Vagina (tissue), 2 donors: ENCODE measurements at regions not wholly inside any gene's neighbourhood (a gene's known extent, or its start where the extent isn't known, plus 50 kb on each side); places are given as distances from the start of the nearest gene placed in this dataset.

ENCODE experiments used
- DNase-seq, 2 donors: peaks; one replicate each; pipeline ENCODE4 v3.0.0-alpha.2; 2017; ENCODE audit errors: extremely low spot score in 2 of 2
- H3K27ac ChIP-seq: fragments of 200-600 bp; sonication (generic); one replicate; pipeline ENCODE4 v1.5.1; 2019
- H3K27me3 ChIP-seq: fragments of 200-600 bp; sonication (generic); one replicate; pipeline ENCODE4 v1.5.1; 2019
- H3K36me3 ChIP-seq, 2 donors: fragments of 200-600 bp; sonication (generic); one replicate each; pipeline ENCODE4 v1.5.1; 2017 to 2019
- H3K4me1 ChIP-seq: fragments of 200-600 bp; sonication (generic); one replicate; pipeline ENCODE4 v1.5.1; 2019
- H3K4me3 ChIP-seq, 2 donors: fragments of 200-600 bp; sonication (generic); 1 replicate in 1 of 2; 2 replicates in 1 of 2; pipeline ENCODE4 v1.5.1; 2016 to 2019
- H3K9me3 ChIP-seq: fragments of 200-600 bp; sonication (generic); one replicate; pipeline ENCODE4 v1.5.1; 2019
- POLR2A ChIP-seq, 2 donors: fragments of 450-650 bp; IDR thresholded peaks; one replicate each; pipeline ENCODE4 v1.6.1; 2017; ENCODE audit warnings: antibody characterized with exemption in 2 of 2, mild to moderate bottlenecking in 2 of 2, moderate library complexity in 2 of 2
- POLR2AphosphoS5 ChIP-seq, 2 donors: sonication (generic); formaldehyde crosslinking; IDR thresholded peaks; one replicate each; pipeline ENCODE4 v1.9.0; 2017; ENCODE audit warnings: antibody characterized with exemption in 2 of 2, mild to moderate bottlenecking in 2 of 2, low read depth in 1 of 2; ENCODE audit not compliant: insufficient read depth in 1 of 2
- intact Hi-C: fragments of 100-400 bp; cut with DNase I; formaldehyde crosslinking; loops from one replicate; pipeline ENCODE4 v1.15.1; 2023
- TF ChIP-seq, protein P1 (sequence below), 3 experiments: fragments of 450-650 bp in 2 of 3; fragments of 200-600 bp in 1 of 3; sonication (generic) in 1 of 3; IDR thresholded peaks; one replicate each; pipeline ENCODE4 v1.5.1; 2017 to 2019; ENCODE audit warnings: antibody characterized with exemption in 3 of 3, mild to moderate bottlenecking in 2 of 3, moderate library complexity in 2 of 3

DNA sequence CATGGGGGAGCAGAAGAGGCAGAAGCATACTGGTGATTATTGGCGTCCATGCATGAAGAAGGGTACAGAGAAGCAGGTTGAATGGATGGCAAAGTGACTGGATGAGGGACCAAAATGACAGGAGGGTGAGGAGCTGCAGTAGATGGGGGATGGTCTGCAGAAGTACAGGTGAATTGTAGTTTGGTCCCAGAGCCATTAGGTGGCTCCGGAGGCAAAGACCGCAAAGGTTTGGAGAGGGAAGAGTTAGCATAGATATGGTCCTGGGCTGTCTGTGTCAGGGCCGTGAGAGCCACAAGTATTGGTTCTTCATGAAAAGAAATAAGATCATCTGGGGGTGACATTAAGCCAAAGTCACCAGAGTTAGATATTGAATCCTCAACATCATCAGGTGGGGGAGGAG lies 59.0 kb upstream of the ZNF726 start:
- intact Hi-C loops, result no loop called here
- Histone ChIP-seq H3K36me3 (no peaks in the 10 kb centered on the region), H3K4me3 (no peak overlapping the region), H3K27ac (no peak overlapping the region), H3K9me3 (no peaks in the 10 kb centered on the region), H3K27me3 (no peaks in the 10 kb centered on the region), H3K4me1 (no peaks in the 10 kb centered on the region)
- DNase-seq, result no peak
- TF ChIP-seq POLR2A (IDR thresholded peaks at IDR 0.05) (no peak), POLR2AphosphoS5 (IDR thresholded peaks at IDR 0.05; ENCODE audit: insufficient read depth in 1 of 2, low read depth in 1 of 2) (no peak)
- TF ChIP-seq, protein P1, sequence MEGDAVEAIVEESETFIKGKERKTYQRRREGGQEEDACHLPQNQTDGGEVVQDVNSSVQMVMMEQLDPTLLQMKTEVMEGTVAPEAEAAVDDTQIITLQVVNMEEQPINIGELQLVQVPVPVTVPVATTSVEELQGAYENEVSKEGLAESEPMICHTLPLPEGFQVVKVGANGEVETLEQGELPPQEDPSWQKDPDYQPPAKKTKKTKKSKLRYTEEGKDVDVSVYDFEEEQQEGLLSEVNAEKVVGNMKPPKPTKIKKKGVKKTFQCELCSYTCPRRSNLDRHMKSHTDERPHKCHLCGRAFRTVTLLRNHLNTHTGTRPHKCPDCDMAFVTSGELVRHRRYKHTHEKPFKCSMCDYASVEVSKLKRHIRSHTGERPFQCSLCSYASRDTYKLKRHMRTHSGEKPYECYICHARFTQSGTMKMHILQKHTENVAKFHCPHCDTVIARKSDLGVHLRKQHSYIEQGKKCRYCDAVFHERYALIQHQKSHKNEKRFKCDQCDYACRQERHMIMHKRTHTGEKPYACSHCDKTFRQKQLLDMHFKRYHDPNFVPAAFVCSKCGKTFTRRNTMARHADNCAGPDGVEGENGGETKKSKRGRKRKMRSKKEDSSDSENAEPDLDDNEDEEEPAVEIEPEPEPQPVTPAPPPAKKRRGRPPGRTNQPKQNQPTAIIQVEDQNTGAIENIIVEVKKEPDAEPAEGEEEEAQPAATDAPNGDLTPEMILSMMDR (IDR thresholded peaks at IDR 0.05), result no peak

DNA sequence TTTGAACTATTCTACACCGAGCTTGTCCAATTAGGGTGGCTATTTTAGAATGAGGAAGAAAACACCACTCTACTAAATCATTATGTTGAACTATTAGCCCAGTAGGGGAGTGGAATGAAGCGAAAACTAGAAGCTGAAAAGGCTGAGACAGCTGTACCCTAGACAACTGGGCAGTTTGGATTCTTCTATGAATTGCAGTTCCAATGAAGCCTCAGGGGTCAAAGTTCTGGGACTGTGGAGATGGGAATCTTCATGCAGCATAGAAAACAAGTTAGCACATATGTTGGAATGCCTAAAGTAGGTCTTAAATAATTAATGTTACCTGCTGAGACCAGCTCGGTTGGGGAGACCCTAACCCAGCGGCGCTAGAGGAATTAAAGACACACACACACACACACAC lies 62.7 kb upstream of the ZNF726 start:
- H3K27me3 ChIP-seq, result no peaks in the 10 kb centered on the region
- TF ChIP-seq, protein P1 (IDR thresholded peaks at IDR 0.05), result no peak
- TF ChIP-seq POLR2A (IDR thresholded peaks at IDR 0.05) (no peak), POLR2AphosphoS5 (IDR thresholded peaks at IDR 0.05; ENCODE audit: insufficient read depth in 1 of 2, low read depth in 1 of 2) (no peak)
- H3K36me3 ChIP-seq, result no peaks in the 10 kb centered on the region
- H3K9me3 ChIP-seq, result no peaks in the 10 kb centered on the region
- H3K4me1 ChIP-seq, result no peaks in the 10 kb centered on the region
- intact Hi-C loops, result no loop called here
- H3K27ac ChIP-seq, result no peak overlapping the region
- DNase-seq, result no peak
- no peak overlapping the region for H3K4me3 ChIP-seq

DNA sequence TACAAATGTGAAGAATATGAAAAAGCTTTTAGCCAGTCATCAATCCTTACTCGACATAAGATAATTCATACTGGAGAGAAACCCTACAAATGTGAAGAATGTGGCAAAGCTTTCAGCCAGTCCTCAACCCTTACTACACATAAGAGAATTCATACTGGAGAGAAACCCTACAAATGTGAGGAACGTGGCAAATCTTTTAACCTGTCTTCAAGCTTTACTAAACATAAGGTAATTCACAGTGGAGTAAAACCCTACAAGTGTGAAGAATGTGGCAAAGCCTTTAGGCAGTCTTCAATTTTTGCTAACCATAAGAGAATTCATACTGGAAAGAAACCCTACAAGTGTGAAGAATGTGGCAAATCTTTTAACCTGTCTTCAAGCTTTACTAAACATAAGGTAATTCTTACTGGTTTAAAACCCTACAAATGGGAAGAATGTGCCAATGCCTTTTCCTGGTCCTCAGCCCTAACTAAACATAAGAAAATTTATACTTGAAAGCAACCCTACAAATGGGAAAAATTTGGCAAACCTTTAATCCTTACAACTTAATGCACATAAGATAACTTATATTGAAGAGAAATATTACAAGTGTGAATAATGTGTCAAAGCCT lies 74.1 kb upstream of the ZNF681 start:
- H3K9me3 ChIP-seq, result peaks cover 40% of the 10 kb centered on the region

DNA sequence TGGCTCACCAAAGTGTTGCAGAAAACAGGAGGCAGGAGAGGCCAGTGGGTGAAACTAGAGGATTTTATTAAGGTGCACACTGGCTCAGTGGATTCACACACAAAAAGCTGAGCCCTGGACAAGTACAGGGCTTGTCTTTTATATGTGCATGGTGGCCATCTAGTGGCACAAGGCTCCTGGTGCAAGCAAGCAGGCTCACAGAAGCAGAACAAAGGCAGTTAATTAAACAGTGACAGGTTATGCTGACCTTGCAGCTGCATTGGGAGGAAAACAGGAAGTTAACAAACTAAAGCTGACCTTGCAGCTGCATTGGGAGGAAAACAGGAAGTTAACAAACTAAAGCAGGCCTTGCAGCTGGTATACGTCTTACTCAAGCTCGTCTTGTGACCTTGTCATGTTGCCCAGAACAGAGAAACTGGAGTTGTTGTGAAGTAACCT lies 65.3 kb upstream of the ZNF681 start:
- no peak for TF ChIP-seq POLR2A (IDR thresholded peaks at IDR 0.05)
- no peak for TF ChIP-seq POLR2AphosphoS5 (IDR thresholded peaks at IDR 0.05; ENCODE audit: insufficient read depth in 1 of 2, low read depth in 1 of 2)
- TF ChIP-seq, protein P1 (IDR thresholded peaks at IDR 0.05), result no peak
- peaks cover 18% of the 10 kb centered on the region for H3K9me3 ChIP-seq
- H3K4me1 ChIP-seq, result no peaks in the 10 kb centered on the region
- H3K4me3 ChIP-seq, result no peak overlapping the region
- no peak overlapping the region for H3K27ac ChIP-seq
- intact Hi-C loops, result no loop called here
- H3K36me3 ChIP-seq, result no peaks in the 10 kb centered on the region
- no peaks in the 10 kb centered on the region for H3K27me3 ChIP-seq
- no peak for DNase-seq

More for the DNA sequence above, 74.1 kb upstream of the ZNF681 start:
- no peaks in the 10 kb centered on the region for H3K4me1 ChIP-seq
- no peak overlapping the region for H3K4me3 ChIP-seq
- no peaks in the 10 kb centered on the region for H3K36me3 ChIP-seq
- no peaks in the 10 kb centered on the region for H3K27me3 ChIP-seq
- intact Hi-C loops, result no loop called here
- TF ChIP-seq, protein P1 (IDR thresholded peaks at IDR 0.05), result no peak
- TF ChIP-seq POLR2A (IDR thresholded peaks at IDR 0.05) (no peak), POLR2AphosphoS5 (IDR thresholded peaks at IDR 0.05; ENCODE audit: insufficient read depth in 1 of 2, low read depth in 1 of 2) (no peak)
- no peak overlapping the region for H3K27ac ChIP-seq
- DNase-seq, result no peak

DNA sequence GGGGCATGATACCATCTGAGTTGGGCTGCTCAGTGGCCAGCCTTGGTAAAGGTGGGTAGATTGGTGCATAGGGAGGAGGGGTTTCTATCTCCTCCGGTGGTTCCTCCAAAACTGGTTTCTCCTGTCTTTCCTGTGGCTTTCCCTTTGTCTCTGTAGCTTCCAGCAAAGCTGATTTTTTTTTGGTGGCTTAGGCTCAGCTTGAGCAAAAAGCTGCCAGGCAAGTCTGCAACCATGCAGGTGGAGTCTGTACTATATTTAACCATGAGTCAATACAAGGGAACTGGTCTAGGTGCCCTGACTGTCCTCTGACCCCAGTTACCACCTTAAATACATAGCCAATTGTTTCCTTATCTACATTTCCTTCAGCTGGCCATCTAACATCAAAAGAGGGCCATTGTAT lies 64.0 kb upstream of the ZNF681 start:
- DNase-seq, result no peak

More for the DNA sequence above, 64.0 kb upstream of the ZNF681 start:
- H3K4me1 ChIP-seq, result no peaks in the 10 kb centered on the region
- no peak overlapping the region for H3K4me3 ChIP-seq
- intact Hi-C loops, result no loop called here
- H3K27ac ChIP-seq, result no peak overlapping the region
- H3K9me3 ChIP-seq, result peaks cover 18% of the 10 kb centered on the region
- no peaks in the 10 kb centered on the region for H3K36me3 ChIP-seq
- no peaks in the 10 kb centered on the region for H3K27me3 ChIP-seq
- TF ChIP-seq POLR2AphosphoS5 (IDR thresholded peaks at IDR 0.05; ENCODE audit: insufficient read depth in 1 of 2, low read depth in 1 of 2), result peak in 1 of 2 donors; percentile 23
- no peak for TF ChIP-seq POLR2A (IDR thresholded peaks at IDR 0.05)
